BE2C (cell line): ENCODE measurements at regions not wholly inside any gene's neighbourhood (a gene's known extent, or its start where the extent isn't known, plus 50 kb on each side); places are given as distances from the start of the nearest gene placed in this dataset.

Experiments used
- DNase-seq: peaks from one replicate; pipeline ENCODE4 v3.0.0-alpha.2; 2020
- H3K27me3 ChIP-seq: fragments of 250-450 bp; sonication (Bioruptor Pico); 2 replicates; pipeline ENCODE4 v1.5.1; 2020; ENCODE audit warnings: mild to moderate bottlenecking
- H3K36me3 ChIP-seq: fragments of 250-450 bp; sonication (Bioruptor Pico); 2 replicates; pipeline ENCODE4 v1.5.1; 2020; ENCODE audit warnings: mild to moderate bottlenecking
- H3K4me1 ChIP-seq: fragments of 250-450 bp; sonication (Bioruptor Pico); 2 replicates; pipeline ENCODE4 v1.5.1; 2020
- H3K4me3 ChIP-seq: 2 replicates; pipeline ENCODE4 v1.5.1; 2011; ENCODE audit warnings: low read depth, low read length
- H3K9me3 ChIP-seq: fragments of 250-450 bp; sonication (Bioruptor Pico); 2 replicates; pipeline ENCODE4 v1.5.1; 2020
- CTCF ChIP-seq: IDR thresholded peaks from 2 replicates; pipeline ENCODE4 v1.5.1; 2012; ENCODE audit warnings: mild to moderate bottlenecking, low read depth, low read length

DNA sequence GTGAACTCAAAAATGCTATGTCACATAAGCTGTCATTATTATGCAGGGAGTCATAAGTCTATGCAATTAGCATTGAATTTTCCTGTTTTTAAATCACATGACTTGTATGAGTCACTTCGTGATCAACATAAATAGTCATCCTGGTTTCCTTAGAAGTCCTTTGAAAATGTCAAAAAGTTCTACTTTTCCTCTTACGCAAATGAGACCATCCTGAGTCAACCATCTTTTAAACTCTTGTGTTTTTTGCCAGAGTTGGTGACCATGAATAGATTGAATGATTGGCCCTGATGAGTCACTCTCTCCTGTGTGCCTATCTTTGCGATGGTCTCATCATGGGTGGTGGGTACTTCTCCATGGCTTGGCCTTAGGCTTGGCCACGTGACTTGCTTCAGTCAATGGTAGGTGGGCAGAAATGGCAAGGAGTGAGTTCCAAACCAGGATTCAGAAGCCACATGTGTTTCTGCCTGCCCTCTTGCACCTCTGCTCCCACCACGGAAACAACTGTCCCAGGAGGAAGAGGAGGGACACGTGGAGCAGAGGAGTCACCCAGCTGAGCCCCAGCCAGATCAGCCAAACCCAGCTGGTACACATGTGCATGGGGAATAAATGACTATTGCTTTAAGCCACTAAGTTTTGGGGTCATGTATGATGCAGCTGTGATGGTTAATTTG lies 123.5 kb upstream of the CACNA1A start:
- Histone ChIP-seq H3K9me3 (no peaks in the 10 kb centered on the region), H3K4me3 (no peak overlapping the region), H3K4me1 (no peaks in the 10 kb centered on the region), H3K36me3 (no peaks in the 10 kb centered on the region), H3K27me3 (peaks cover 13% of the 10 kb centered on the region)
- no peak for DNase-seq
- no peak for TF ChIP-seq CTCF

DNA sequence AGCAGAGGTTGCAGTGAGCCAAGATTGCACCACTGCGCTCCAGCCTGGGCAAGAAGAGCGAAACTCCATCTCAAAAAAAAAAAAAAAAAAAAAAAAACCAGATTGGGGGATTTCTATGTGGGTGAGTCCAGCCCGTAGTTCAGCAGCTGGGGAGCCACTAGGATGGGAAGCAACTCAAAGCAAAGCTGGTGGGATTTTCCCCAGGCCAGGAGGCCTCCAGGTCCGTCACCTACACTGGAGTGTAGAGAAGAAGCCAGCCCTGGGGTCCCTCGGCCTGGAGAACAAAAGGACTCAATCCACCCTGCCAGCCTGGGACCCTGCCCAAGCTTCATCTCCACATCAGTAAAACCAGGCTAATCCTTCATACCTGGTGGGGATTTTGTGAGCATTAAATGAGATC lies 121.3 kb upstream of the CACNA1A start:
- DNase-seq, result no peak
- no peak for TF ChIP-seq CTCF
- Histone ChIP-seq H3K4me3 (no peak overlapping the region), H3K4me1 (no peaks in the 10 kb centered on the region), H3K36me3 (no peaks in the 10 kb centered on the region), H3K9me3 (no peaks in the 10 kb centered on the region), H3K27me3 (peaks cover 34% of the 10 kb centered on the region)

- Histone ChIP-seq H3K27me3 (peaks cover 35% of the 10 kb centered on the region), H3K4me1 (no peaks in the 10 kb centered on the region), H3K9me3 (no peaks in the 10 kb centered on the region), H3K4me3 (no peak overlapping the region), H3K36me3 (no peaks in the 10 kb centered on the region)
- DNase-seq, result no peak
- TF ChIP-seq CTCF, result no peak
Measured at GRCh38 chr19:13623716-13624710, 117.7 kb upstream of the CACNA1A start.

GRCh38 chr19:13622766-13623715 lies 116.8 kb upstream of the CACNA1A start:
- Histone ChIP-seq H3K9me3 (no peaks in the 10 kb centered on the region), H3K4me3 (no peak overlapping the region), H3K36me3 (no peaks in the 10 kb centered on the region), H3K4me1 (no peaks in the 10 kb centered on the region), H3K27me3 (peaks cover 35% of the 10 kb centered on the region)
- no peak for DNase-seq
- TF ChIP-seq CTCF, result no peak

DNA sequence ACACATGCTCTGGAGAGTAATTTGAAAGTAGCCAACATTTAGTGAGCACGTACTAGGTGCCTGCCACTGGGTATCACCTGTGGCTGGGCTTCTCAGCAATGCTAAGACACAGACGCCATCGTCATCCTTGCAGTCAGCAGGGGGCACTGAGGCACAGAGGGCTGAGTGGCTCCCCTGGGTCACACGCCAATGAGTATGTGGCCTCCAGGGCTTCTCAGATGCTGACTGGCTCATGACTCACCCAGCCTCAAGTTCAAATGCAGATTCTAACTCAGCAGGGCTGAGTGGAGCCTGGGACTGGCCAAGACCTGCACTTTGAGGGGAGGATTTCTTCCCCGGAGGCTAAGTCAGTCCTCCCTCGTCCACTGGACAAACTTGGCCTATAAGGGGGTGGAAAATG lies 115.1 kb upstream of the CACNA1A start:
- Histone ChIP-seq H3K4me3 (no peak overlapping the region), H3K36me3 (no peaks in the 10 kb centered on the region), H3K9me3 (no peaks in the 10 kb centered on the region), H3K27me3 (peaks cover 30% of the 10 kb centered on the region), H3K4me1 (no peaks in the 10 kb centered on the region)
- DNase-seq, result no peak
- no peak for TF ChIP-seq CTCF
